HUES6 (cell line): ENCODE measurements at regions not wholly inside any gene's neighbourhood (a gene's known extent, or its start where the extent isn't known, plus 50 kb on each side); places are given as distances from the start of the nearest gene placed in this dataset.

Source experiments
- H3K27ac ChIP-seq: 2 replicates; pipeline ENCODE4 v1.7.0; 2013; ENCODE audit warnings: low read depth, mild to moderate bottlenecking, low read length, inconsistent platforms
- H3K27me3 ChIP-seq: 2 replicates; pipeline ENCODE4 v1.6.1; 2013; ENCODE audit warnings: low read length; ENCODE audit not compliant: control insufficient read depth, insufficient read depth
- H3K36me3 ChIP-seq: 2 replicates; pipeline ENCODE4 v1.6.1; 2013; ENCODE audit warnings: low read length; ENCODE audit not compliant: control insufficient read depth, insufficient read depth
- H3K4me1 ChIP-seq: 2 replicates; pipeline ENCODE4 v1.6.1; 2013; ENCODE audit warnings: low read length; ENCODE audit not compliant: control insufficient read depth, insufficient read depth
- H3K4me3 ChIP-seq: 2 replicates; pipeline ENCODE4 v1.5.1; 2013; ENCODE audit warnings: low read depth, low read length
- H3K9ac ChIP-seq: one replicate; pipeline ENCODE4 v1.6.1; 2013; ENCODE audit warnings: mild to moderate bottlenecking, low read length
- H3K9me3 ChIP-seq: 2 replicates; pipeline ENCODE4 v1.6.1; 2013; ENCODE audit warnings: low read depth, low read length; ENCODE audit not compliant: control insufficient read depth, insufficient read depth

- Histone ChIP-seq H3K9me3 (peaks cover 7% of the 10 kb centered on the region; the same call in 1 of the 2 replicates), H3K4me3 (no peak overlapping the region), H3K27me3 (no peaks in the 10 kb centered on the region), H3K27ac (no peak overlapping the region), H3K4me1 (peaks cover 4% of the 10 kb centered on the region; the same call in 1 of the 2 replicates), H3K36me3 (no peaks in the 10 kb centered on the region), H3K9ac (no peak overlapping the region)
Observed at GRCh38 chr4:11120435-11120834, 308.3 kb downstream of the HS3ST1 start.

- no peaks in the 10 kb centered on the region for H3K27me3 ChIP-seq
- H3K4me1 ChIP-seq = peaks cover 4% of the 10 kb centered on the region; the same call in 1 of the 2 replicates
- no peak overlapping the region for H3K9ac ChIP-seq
- no peak overlapping the region for H3K4me3 ChIP-seq
- H3K36me3 ChIP-seq = no peaks in the 10 kb centered on the region
- peaks cover 7% of the 10 kb centered on the region; the same call in 1 of the 2 replicates for H3K9me3 ChIP-seq
- no peak overlapping the region for H3K27ac ChIP-seq
Observed at GRCh38 chr4:11119474-11119873, 309.2 kb downstream of the HS3ST1 start.

- H3K27ac ChIP-seq = no peak overlapping the region
- H3K4me1 ChIP-seq = peaks cover 4% of the 10 kb centered on the region; the same call in 1 of the 2 replicates
- H3K9me3 ChIP-seq = peaks cover 7% of the 10 kb centered on the region; the same call in 1 of the 2 replicates
- H3K9ac ChIP-seq = no peak overlapping the region
- H3K27me3 ChIP-seq = no peaks in the 10 kb centered on the region
- H3K4me3 ChIP-seq = no peak overlapping the region
- H3K36me3 ChIP-seq = no peaks in the 10 kb centered on the region
Observed at GRCh38 chr4:11118513-11118912, 310.2 kb downstream of the HS3ST1 start.

- Histone ChIP-seq H3K36me3 (no peaks in the 10 kb centered on the region), H3K9me3 (0 out of 2 replicates have a peak, but pooled peaks cover under 1% of the 10 kb centered on the region), H3K27me3 (no peaks in the 10 kb centered on the region), H3K4me1 (peaks cover 4% of the 10 kb centered on the region; the same call in 1 of the 2 replicates), H3K27ac (no peak overlapping the region), H3K9ac (no peak overlapping the region), H3K4me3 (no peak overlapping the region)
Observed at GRCh38 chr4:11116940-11117339, 311.8 kb downstream of the HS3ST1 start.

- Histone ChIP-seq H3K27me3 (no peaks in the 10 kb centered on the region), H3K4me1 (peaks cover 4% of the 10 kb centered on the region; the same call in 1 of the 2 replicates), H3K4me3 (no peak overlapping the region), H3K36me3 (no peaks in the 10 kb centered on the region), H3K9ac (no peak overlapping the region), H3K9me3 (no peaks in the 10 kb centered on the region), H3K27ac (no peak overlapping the region)
Observed at GRCh38 chr4:11111876-11112275, 316.8 kb downstream of the HS3ST1 start.

DNA sequence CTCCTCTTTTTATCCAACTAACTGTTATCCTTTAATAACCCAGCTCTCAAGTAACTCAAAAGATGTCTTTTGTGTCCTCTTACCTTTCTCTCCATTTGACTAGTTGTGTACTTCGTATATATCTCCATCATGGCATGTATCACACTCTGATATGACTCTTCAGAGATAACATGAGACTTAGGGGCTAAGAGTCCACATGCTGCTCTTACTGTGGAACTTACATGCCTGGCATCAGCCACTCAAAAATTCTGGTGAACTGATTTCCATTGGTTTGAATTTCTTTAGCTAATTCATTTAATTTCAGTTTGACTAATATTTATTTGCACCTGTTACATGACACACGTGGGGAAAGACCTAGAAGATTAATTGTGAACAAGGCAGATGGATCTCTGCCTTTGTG is 317.3 kb downstream of the HS3ST1 start:
- Histone ChIP-seq H3K9me3 (no peaks in the 10 kb centered on the region), H3K27ac (no peak overlapping the region), H3K4me1 (peaks cover under 1% of the 10 kb centered on the region; the same call in 1 of the 2 replicates)

DNA sequence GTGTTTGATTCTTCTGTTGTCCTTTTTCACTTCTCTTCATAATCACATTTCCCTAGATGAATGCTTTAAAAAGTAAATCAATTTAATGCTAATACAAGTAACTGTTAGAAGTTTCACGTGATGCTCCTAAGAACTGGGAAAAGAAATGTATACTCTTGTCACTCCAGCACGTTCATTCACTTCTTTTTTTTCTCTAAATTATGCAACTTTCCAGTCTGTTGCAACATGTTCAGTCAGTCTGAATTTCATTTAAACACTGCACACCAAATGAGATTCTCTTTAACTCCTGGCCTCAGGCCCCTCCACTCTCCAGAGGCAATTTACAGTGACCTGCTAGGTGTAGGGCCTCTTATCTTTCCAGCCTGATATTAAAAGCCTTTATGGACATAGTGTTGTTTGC is 321.9 kb downstream of the HS3ST1 start:
- Histone ChIP-seq H3K4me1 (no peaks in the 10 kb centered on the region), H3K9ac (no peak overlapping the region), H3K27me3 (no peaks in the 10 kb centered on the region), H3K36me3 (no peaks in the 10 kb centered on the region), H3K27ac (no peak overlapping the region), H3K4me3 (no peak overlapping the region), H3K9me3 (no peaks in the 10 kb centered on the region)

More for the DNA sequence above, 317.3 kb downstream of the HS3ST1 start:
- no peaks in the 10 kb centered on the region for H3K36me3 ChIP-seq
- no peak overlapping the region for H3K9ac ChIP-seq
- no peaks in the 10 kb centered on the region for H3K27me3 ChIP-seq
- H3K4me3 ChIP-seq = no peak overlapping the region

GRCh38 chr4:11106190-11106589 is 322.5 kb downstream of the HS3ST1 start:
- no peaks in the 10 kb centered on the region for H3K36me3 ChIP-seq
- H3K27ac ChIP-seq = no peak overlapping the region
- no peaks in the 10 kb centered on the region for H3K9me3 ChIP-seq
- H3K9ac ChIP-seq = no peak overlapping the region
- no peaks in the 10 kb centered on the region for H3K4me1 ChIP-seq
- H3K27me3 ChIP-seq = no peaks in the 10 kb centered on the region
- no peak overlapping the region for H3K4me3 ChIP-seq

- Histone ChIP-seq H3K36me3 (no peaks in the 10 kb centered on the region), H3K9ac (no peak overlapping the region)
Observed at GRCh38 chr4:11105715-11106114, 323.0 kb downstream of the HS3ST1 start.

DNA sequence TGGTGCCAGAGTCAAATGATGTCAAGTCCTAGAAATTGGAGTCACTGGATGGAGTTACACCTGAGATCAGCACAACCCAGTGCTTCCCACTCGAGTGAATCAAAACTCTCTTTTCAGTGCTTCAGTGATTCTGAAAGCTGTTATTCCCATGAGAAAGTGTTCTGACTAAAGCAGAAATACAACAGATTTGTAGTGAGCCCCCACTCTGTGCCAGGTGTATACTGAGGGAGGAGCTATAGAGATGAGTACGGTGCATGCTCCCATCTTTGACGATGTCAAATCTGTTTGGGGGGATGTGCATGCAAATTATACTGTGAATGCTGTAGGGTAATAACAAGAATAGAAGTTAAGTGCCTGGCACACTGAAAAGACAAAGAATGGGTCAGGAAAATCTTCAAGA is 330.2 kb downstream of the HS3ST1 start:
- Histone ChIP-seq H3K36me3 (no peaks in the 10 kb centered on the region), H3K4me1 (no peaks in the 10 kb centered on the region), H3K9me3 (no peaks in the 10 kb centered on the region), H3K9ac (no peak overlapping the region), H3K4me3 (no peak overlapping the region), H3K27ac (no peak overlapping the region), H3K27me3 (no peaks in the 10 kb centered on the region)

More at GRCh38 chr4:11105715-11106114, 323.0 kb downstream of the HS3ST1 start:
- Histone ChIP-seq H3K4me1 (no peaks in the 10 kb centered on the region), H3K4me3 (no peak overlapping the region), H3K27me3 (no peaks in the 10 kb centered on the region), H3K27ac (no peak overlapping the region), H3K9me3 (no peaks in the 10 kb centered on the region)

GRCh38 chr4:11097725-11098124 is 331.0 kb downstream of the HS3ST1 start:
- no peaks in the 10 kb centered on the region for H3K4me1 ChIP-seq
- H3K4me3 ChIP-seq = no peak overlapping the region
- H3K9ac ChIP-seq = no peak overlapping the region
- no peaks in the 10 kb centered on the region for H3K9me3 ChIP-seq
- H3K27ac ChIP-seq = no peak overlapping the region
- H3K27me3 ChIP-seq = no peaks in the 10 kb centered on the region
- H3K36me3 ChIP-seq = no peaks in the 10 kb centered on the region
